OCI-LY3 (cell line): ENCODE measurements at regions not wholly inside any gene's neighbourhood (a gene's known extent, or its start where the extent isn't known, plus 50 kb on each side); places are given as distances from the start of the nearest gene placed in this dataset.

Source experiments
- CTCF ChIP-seq: fragments of 200-600, 300-600 bp; sonication (generic); IDR thresholded peaks from 2 replicates; pipeline ENCODE4 v1.5.1; 2014; ENCODE audit warnings: antibody characterized with exemption, low read length, low read depth
- EZH2phosphoT487 ChIP-seq: fragments of 200-600 bp; shearing (Covaris generic); IDR thresholded peaks from 2 replicates; pipeline ENCODE4 v1.6.1; 2018; ENCODE audit warnings: antibody characterized with exemption, mixed run types, low read depth

- TF ChIP-seq CTCF: no peak
- no peak for TF ChIP-seq EZH2phosphoT487
These were observed 286.7 kb upstream of the CDH5 start for GRCh38 chr16:66079671-66080334.
